ENCODE measurements at regions not wholly inside any gene's neighbourhood (a gene's known extent, or its start where the extent isn't known, plus 50 kb on each side); places are given as distances from the start of the nearest gene placed in this dataset.

GRCh38 chr16:48087639-48088038 lies 68.2 kb downstream of the ABCC12 start:
- Mint-ChIP-seq H3K27me3 (ENCODE audit: insufficient read depth, unreplicated experiment) (peaks cover 19% of the 10 kb centered on the region), H3K4me1 (ENCODE audit: low read depth, unreplicated experiment) (no peaks in the 10 kb centered on the region), H3K27ac (ENCODE audit: unreplicated experiment) (no peak overlapping the region), H3K36me3 (ENCODE audit: insufficient read depth, unreplicated experiment) (no peaks in the 10 kb centered on the region), H3K4me3 (ENCODE audit: unreplicated experiment) (no peak overlapping the region), H3K9me3 (ENCODE audit: unreplicated experiment) (no peaks in the 10 kb centered on the region)
- H3K27me3 ChIP-seq (replicated peaks; ENCODE audit: control insufficient read depth, insufficient read depth, low read length) = no peaks in the 10 kb centered on the region
- H3K36me3 ChIP-seq (ENCODE audit: control insufficient read depth, insufficient read depth, low read length) = no peaks in the 10 kb centered on the region
- no TSS peak for BruUV-seq (replicated peaks)
- no peaks in the 10 kb centered on the region for H3K9me3 ChIP-seq
- DNase-seq = no peak
- ChIA-PET CTCF (no interaction called here), POLR2A (no interaction called here)
- intact Hi-C loops (cut with micrococcal nuclease; ENCODE audit: unreplicated experiment) = no loop called here
- no peak for TF ChIP-seq CTCF (IDR thresholded peaks at IDR 0.05; ENCODE audit: insufficient read depth in 1 of 2, low read depth in 1 of 2, low read length in 1 of 2, severe bottlenecking in 1 of 2, unreplicated experiment in 1 of 2)
- H3K4me1 ChIP-seq = no peaks in the 10 kb centered on the region
- H3K4me3 ChIP-seq (ENCODE audit: low read depth, low read length) = no peak overlapping the region

GRCh38 chr16:48086422-48086821 lies 69.4 kb downstream of the ABCC12 start:
- H3K27ac Mint-ChIP-seq (ENCODE audit: unreplicated experiment) = no peak overlapping the region
- Histone ChIP-seq H3K9me3 (no peaks in the 10 kb centered on the region), H3K4me1 (no peaks in the 10 kb centered on the region), H3K36me3 (ENCODE audit: control insufficient read depth, insufficient read depth, low read length) (no peaks in the 10 kb centered on the region), H3K27me3 (replicated peaks; ENCODE audit: control insufficient read depth, insufficient read depth, low read length) (no peaks in the 10 kb centered on the region), H3K4me3 (ENCODE audit: low read depth, low read length) (no peak overlapping the region)
- no peak for DNase-seq
- CTCF ChIA-PET = no interaction called here
- TF ChIP-seq CTCF (IDR thresholded peaks at IDR 0.05; ENCODE audit: insufficient read depth in 1 of 2, low read depth in 1 of 2, low read length in 1 of 2, severe bottlenecking in 1 of 2, unreplicated experiment in 1 of 2) = no peak
- H3K9me3 Mint-ChIP-seq (ENCODE audit: unreplicated experiment) = no peaks in the 10 kb centered on the region
- no peaks in the 10 kb centered on the region for H3K4me1 Mint-ChIP-seq (ENCODE audit: low read depth, unreplicated experiment)
- H3K36me3 Mint-ChIP-seq (ENCODE audit: insufficient read depth, unreplicated experiment) = no peaks in the 10 kb centered on the region
- peaks cover 15% of the 10 kb centered on the region for H3K27me3 Mint-ChIP-seq (ENCODE audit: insufficient read depth, unreplicated experiment)
- intact Hi-C loops (cut with micrococcal nuclease; ENCODE audit: unreplicated experiment) = no loop called here
- H3K4me3 Mint-ChIP-seq (ENCODE audit: unreplicated experiment) = no peak overlapping the region
- BruUV-seq (replicated peaks) = no TSS peak
- POLR2A ChIA-PET = no interaction called here

- BruUV-seq (replicated peaks) = no TSS peak
- Histone ChIP-seq H3K4me1 (no peaks in the 10 kb centered on the region), H3K4me3 (ENCODE audit: low read depth, low read length) (no peak overlapping the region), H3K36me3 (ENCODE audit: control insufficient read depth, insufficient read depth, low read length) (no peaks in the 10 kb centered on the region), H3K27me3 (replicated peaks; ENCODE audit: control insufficient read depth, insufficient read depth, low read length) (no peaks in the 10 kb centered on the region), H3K9me3 (no peaks in the 10 kb centered on the region)
- Mint-ChIP-seq H3K4me1 (ENCODE audit: low read depth, unreplicated experiment) (no peaks in the 10 kb centered on the region), H3K4me3 (ENCODE audit: unreplicated experiment) (no peak overlapping the region), H3K36me3 (ENCODE audit: insufficient read depth, unreplicated experiment) (no peaks in the 10 kb centered on the region), H3K9me3 (ENCODE audit: unreplicated experiment) (no peaks in the 10 kb centered on the region), H3K27me3 (ENCODE audit: insufficient read depth, unreplicated experiment) (peaks cover 15% of the 10 kb centered on the region), H3K27ac (ENCODE audit: unreplicated experiment) (no peak overlapping the region)
- POLR2A ChIA-PET = no interaction called here
- no peak for DNase-seq
- intact Hi-C loops (cut with micrococcal nuclease; ENCODE audit: unreplicated experiment) = no loop called here
- CTCF ChIA-PET = no interaction called here
- TF ChIP-seq CTCF (IDR thresholded peaks at IDR 0.05; ENCODE audit: insufficient read depth in 1 of 2, low read depth in 1 of 2, low read length in 1 of 2, severe bottlenecking in 1 of 2, unreplicated experiment in 1 of 2) = no peak
Measured at GRCh38 chr16:48085729-48086128, 70.1 kb downstream of the ABCC12 start.

Data from Caco-2 (cell line).